Thoracic aorta (tissue), 2 donors: ENCODE measurements at regions not wholly inside any gene's neighbourhood (a gene's known extent, or its start where the extent isn't known, plus 50 kb on each side); places are given as distances from the start of the nearest gene placed in this dataset.

ENCODE experiments used
- ATAC-seq: fragments of 150-250 bp; one replicate; pipeline ENCODE4 v1.8.0; 2017; ENCODE audit warnings: low read depth; ENCODE audit not compliant: insufficient number of reproducible peaks, low FRiP score
- DNase-seq: peaks from one replicate; pipeline ENCODE4 v3.0.0-alpha.2; 2020; ENCODE audit warnings: low spot score
- H3K27ac ChIP-seq, 2 donors: fragments of 200-600 bp; sonication (generic); 1 replicate in 1 of 2; 2 replicates in 1 of 2; pipeline ENCODE4 v1.5.1; 2016; ENCODE audit warnings: mild to moderate bottlenecking in 2 of 2, moderate library complexity in 2 of 2
- H3K27me3 ChIP-seq: fragments of 200-600 bp; sonication (generic); replicated peaks from 2 replicates; pipeline ENCODE4 v1.6.0; 2016; ENCODE audit warnings: mild to moderate bottlenecking; ENCODE audit not compliant: insufficient read depth
- H3K36me3 ChIP-seq: fragments of 200-600 bp; sonication (generic); one replicate; pipeline ENCODE4 v1.5.1; 2016
- H3K4me1 ChIP-seq, 2 donors: fragments of 200-600 bp; sonication (generic); 1 replicate in 1 of 2; 2 replicates in 1 of 2; pipeline versions ENCODE4 v1.5.1 to v1.6.0; 2016; ENCODE audit warnings: low read depth in 2 of 2, mild to moderate bottlenecking in 1 of 2; ENCODE audit not compliant: control insufficient read depth in 1 of 2
- H3K4me3 ChIP-seq: fragments of 200-600 bp; sonication (generic); 2 replicates; pipeline ENCODE4 v1.5.1; 2016; ENCODE audit warnings: mild to moderate bottlenecking
- H3K9me3 ChIP-seq: fragments of 200-600 bp; sonication (generic); 2 replicates; pipeline ENCODE4 v1.5.1; 2016
- CTCF ChIP-seq: fragments of 200-600 bp; sonication (generic); IDR thresholded peaks from one replicate; pipeline ENCODE4 v1.5.1; 2019; ENCODE audit warnings: antibody characterized with exemption

DNA sequence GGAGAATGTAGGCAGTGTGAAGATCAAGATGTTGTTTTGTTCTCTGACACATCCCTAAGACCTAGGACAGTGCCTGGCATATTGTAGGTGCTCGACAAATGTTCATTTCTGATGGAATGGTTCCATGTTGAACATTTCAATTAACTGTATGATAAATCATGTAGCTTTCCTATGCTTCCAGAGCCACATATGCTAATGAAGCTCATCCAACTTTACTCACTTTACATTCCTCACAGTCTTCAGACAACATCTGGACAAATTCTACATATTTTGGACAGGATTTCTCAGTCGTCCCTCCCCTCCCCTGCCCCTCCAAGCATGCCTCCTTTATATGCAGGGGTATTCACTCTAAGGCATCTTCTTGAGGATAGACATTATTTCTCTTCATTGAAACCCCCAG, 177.9 kb downstream of the BLID start:
- no peak overlapping the region for H3K4me3 ChIP-seq
- peaks cover 0 to 10% of the 10 kb centered on the region in 2 donors for H3K4me1 ChIP-seq
- H3K27ac ChIP-seq = no peak overlapping the region
- no peak for TF ChIP-seq CTCF
- DNase-seq (no peak), ATAC-seq (no peak)
- no peaks in the 10 kb centered on the region for H3K27me3 ChIP-seq
- no peaks in the 10 kb centered on the region for H3K9me3 ChIP-seq
- no peaks in the 10 kb centered on the region for H3K36me3 ChIP-seq

GRCh38 chr11:121936781-121937447, 179.1 kb downstream of the BLID start:
- H3K4me1 ChIP-seq = peaks cover 0 to 10% of the 10 kb centered on the region in 2 donors

DNA sequence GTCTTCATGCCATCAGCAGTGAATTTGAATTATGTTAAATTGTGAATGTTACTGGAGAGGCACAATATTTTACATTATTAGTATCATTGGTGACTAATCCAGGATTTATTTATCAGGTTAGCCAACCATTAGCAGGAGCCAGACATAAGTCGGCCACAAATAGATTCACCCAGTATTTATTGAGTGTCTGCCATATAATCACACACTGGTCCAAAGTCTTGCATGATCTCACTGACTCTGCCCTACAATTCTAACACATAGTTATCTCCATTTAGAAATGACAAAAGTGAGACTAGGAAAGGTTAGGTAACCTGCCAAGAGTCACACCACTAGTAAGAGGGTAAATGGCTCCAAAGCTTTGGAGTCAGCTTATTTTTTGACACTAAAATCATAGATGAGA, 179.6 kb downstream of the BLID start:
- Histone ChIP-seq H3K36me3 (no peaks in the 10 kb centered on the region), H3K4me1 (peaks cover 0 to 10% of the 10 kb centered on the region in 2 donors), H3K9me3 (no peaks in the 10 kb centered on the region), H3K4me3 (no peak overlapping the region), H3K27me3 (no peaks in the 10 kb centered on the region), H3K27ac (no peak overlapping the region)
- ATAC-seq = no peak
- TF ChIP-seq CTCF = no peak
- DNase-seq = no peak

More at GRCh38 chr11:121936781-121937447, 179.1 kb downstream of the BLID start:
- H3K9me3 ChIP-seq = no peaks in the 10 kb centered on the region
- TF ChIP-seq CTCF = no peak
- DNase-seq (no peak), ATAC-seq (no peak)
- no peak overlapping the region for H3K27ac ChIP-seq
- H3K27me3 ChIP-seq = no peaks in the 10 kb centered on the region
- H3K4me3 ChIP-seq = no peak overlapping the region
- no peaks in the 10 kb centered on the region for H3K36me3 ChIP-seq

- ATAC-seq = no peak
- no peak for TF ChIP-seq CTCF
- Histone ChIP-seq H3K27me3 (no peaks in the 10 kb centered on the region), H3K27ac (no peak overlapping the region), H3K36me3 (no peaks in the 10 kb centered on the region), H3K4me3 (no peak overlapping the region), H3K4me1 (peaks cover 5 to 22% of the 10 kb centered on the region in 2 donors), H3K9me3 (no peaks in the 10 kb centered on the region)
- no peak for DNase-seq
These were observed 182.3 kb downstream of the BLID start for GRCh38 chr11:121933694-121934093.

DNA sequence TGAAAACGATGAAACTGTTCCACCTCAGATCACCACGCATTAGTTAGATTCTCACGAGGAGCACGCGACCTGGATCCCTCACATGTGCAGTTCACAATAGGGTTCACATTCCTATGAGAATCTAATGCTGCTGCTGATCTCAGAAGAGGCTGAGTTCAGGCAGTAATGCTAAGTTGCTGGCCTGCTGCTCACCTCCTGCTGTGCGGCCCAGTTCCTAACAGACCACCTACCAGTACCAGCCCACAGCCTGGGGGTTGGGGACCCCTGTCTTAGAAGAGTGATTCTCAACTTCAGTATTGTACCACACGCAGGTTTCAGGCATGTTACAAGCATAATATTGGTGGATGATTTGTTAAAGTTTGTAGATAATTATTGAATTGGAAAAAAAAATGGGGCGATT, 182.7 kb downstream of the BLID start:
- Histone ChIP-seq H3K4me3 (no peak overlapping the region), H3K36me3 (no peaks in the 10 kb centered on the region), H3K4me1 (peaks cover 5 to 26% of the 10 kb centered on the region in 2 donors), H3K9me3 (no peaks in the 10 kb centered on the region), H3K27me3 (no peaks in the 10 kb centered on the region), H3K27ac (no peak overlapping the region)
- TF ChIP-seq CTCF = no peak
- no peak for DNase-seq
- no peak for ATAC-seq
